Panc1 (cell line): ENCODE measurements at regions not wholly inside any gene's neighbourhood (a gene's known extent, or its start where the extent isn't known, plus 50 kb on each side); places are given as distances from the start of the nearest gene placed in this dataset.

ENCODE experiments used
- POLR2AphosphoS5 ChIP-seq: IDR thresholded peaks from 2 replicates; pipeline ENCODE4 v1.6.1; 2012; ENCODE audit warnings: mild to moderate bottlenecking, low read depth, low read length, moderate library complexity
- SIN3A ChIP-seq: IDR thresholded peaks from 2 replicates; pipeline ENCODE4 v1.6.1; 2012; ENCODE audit warnings: low read depth, mild to moderate bottlenecking, low read length, moderate library complexity, borderline replicate concordance; ENCODE audit not compliant: insufficient read depth
- TCF7L2 ChIP-seq: IDR thresholded peaks from 2 replicates; pipeline ENCODE4 v1.6.1; 2011; ENCODE audit warnings: mild to moderate bottlenecking, low read depth, low read length, inconsistent platforms
- TF ChIP-seq, protein P1 (sequence below): fragments of 450-650 bp; IDR thresholded peaks from 2 replicates; pipeline ENCODE4 v1.5.1; 2017; ENCODE audit warnings: mild to moderate bottlenecking

- no peak for TF ChIP-seq POLR2AphosphoS5
- TF ChIP-seq, protein P1, sequence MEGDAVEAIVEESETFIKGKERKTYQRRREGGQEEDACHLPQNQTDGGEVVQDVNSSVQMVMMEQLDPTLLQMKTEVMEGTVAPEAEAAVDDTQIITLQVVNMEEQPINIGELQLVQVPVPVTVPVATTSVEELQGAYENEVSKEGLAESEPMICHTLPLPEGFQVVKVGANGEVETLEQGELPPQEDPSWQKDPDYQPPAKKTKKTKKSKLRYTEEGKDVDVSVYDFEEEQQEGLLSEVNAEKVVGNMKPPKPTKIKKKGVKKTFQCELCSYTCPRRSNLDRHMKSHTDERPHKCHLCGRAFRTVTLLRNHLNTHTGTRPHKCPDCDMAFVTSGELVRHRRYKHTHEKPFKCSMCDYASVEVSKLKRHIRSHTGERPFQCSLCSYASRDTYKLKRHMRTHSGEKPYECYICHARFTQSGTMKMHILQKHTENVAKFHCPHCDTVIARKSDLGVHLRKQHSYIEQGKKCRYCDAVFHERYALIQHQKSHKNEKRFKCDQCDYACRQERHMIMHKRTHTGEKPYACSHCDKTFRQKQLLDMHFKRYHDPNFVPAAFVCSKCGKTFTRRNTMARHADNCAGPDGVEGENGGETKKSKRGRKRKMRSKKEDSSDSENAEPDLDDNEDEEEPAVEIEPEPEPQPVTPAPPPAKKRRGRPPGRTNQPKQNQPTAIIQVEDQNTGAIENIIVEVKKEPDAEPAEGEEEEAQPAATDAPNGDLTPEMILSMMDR: no peak
- no peak for TF ChIP-seq SIN3A
- TF ChIP-seq TCF7L2: no peak
Observed at GRCh38 chr7:109375823-109376222, 806.1 kb downstream of the DNAJB9 start.
